ENCODE measurements at regions not wholly inside any gene's neighbourhood (a gene's known extent, or its start where the extent isn't known, plus 50 kb on each side); places are given as distances from the start of the nearest gene placed in this dataset.

- Histone ChIP-seq H3K36me3 (no peaks in the 10 kb centered on the region), H3K4me3 (no peak overlapping the region), H3K27me3 (no peaks in the 10 kb centered on the region), H3K27ac (no peak overlapping the region), H3K9me3 (no peaks in the 10 kb centered on the region), H3K4me1 (no peaks in the 10 kb centered on the region)
- DNase-seq (ENCODE audit: extremely low spot score in 2 of 2), result no peak
- no peak for TF ChIP-seq POLR2A (IDR thresholded peaks at IDR 0.05)
- no peak for TF ChIP-seq POLR2AphosphoS5 (IDR thresholded peaks at IDR 0.05; ENCODE audit: insufficient read depth in 1 of 2, low read depth in 1 of 2)
- TF ChIP-seq, protein P1, sequence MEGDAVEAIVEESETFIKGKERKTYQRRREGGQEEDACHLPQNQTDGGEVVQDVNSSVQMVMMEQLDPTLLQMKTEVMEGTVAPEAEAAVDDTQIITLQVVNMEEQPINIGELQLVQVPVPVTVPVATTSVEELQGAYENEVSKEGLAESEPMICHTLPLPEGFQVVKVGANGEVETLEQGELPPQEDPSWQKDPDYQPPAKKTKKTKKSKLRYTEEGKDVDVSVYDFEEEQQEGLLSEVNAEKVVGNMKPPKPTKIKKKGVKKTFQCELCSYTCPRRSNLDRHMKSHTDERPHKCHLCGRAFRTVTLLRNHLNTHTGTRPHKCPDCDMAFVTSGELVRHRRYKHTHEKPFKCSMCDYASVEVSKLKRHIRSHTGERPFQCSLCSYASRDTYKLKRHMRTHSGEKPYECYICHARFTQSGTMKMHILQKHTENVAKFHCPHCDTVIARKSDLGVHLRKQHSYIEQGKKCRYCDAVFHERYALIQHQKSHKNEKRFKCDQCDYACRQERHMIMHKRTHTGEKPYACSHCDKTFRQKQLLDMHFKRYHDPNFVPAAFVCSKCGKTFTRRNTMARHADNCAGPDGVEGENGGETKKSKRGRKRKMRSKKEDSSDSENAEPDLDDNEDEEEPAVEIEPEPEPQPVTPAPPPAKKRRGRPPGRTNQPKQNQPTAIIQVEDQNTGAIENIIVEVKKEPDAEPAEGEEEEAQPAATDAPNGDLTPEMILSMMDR (IDR thresholded peaks at IDR 0.05), result no peak
- intact Hi-C loops (cut with DNase I), result no loop called here
Measured at GRCh38 chr6:90435207-90435899, 138.7 kb upstream of the BACH2 start.

GRCh38 chr6:90434094-90434493 is 137.5 kb upstream of the BACH2 start:
- Histone ChIP-seq H3K36me3 (no peaks in the 10 kb centered on the region), H3K9me3 (no peaks in the 10 kb centered on the region), H3K27me3 (no peaks in the 10 kb centered on the region), H3K4me3 (no peak overlapping the region), H3K4me1 (no peaks in the 10 kb centered on the region), H3K27ac (no peak overlapping the region)
- intact Hi-C loops (cut with DNase I), result no loop called here
- DNase-seq (ENCODE audit: extremely low spot score in 2 of 2), result no peak
- TF ChIP-seq POLR2AphosphoS5 (IDR thresholded peaks at IDR 0.05; ENCODE audit: insufficient read depth in 1 of 2, low read depth in 1 of 2), result no peak
- TF ChIP-seq POLR2A (IDR thresholded peaks at IDR 0.05), result no peak
- TF ChIP-seq, protein P1 (IDR thresholded peaks at IDR 0.05), result no peak

DNA sequence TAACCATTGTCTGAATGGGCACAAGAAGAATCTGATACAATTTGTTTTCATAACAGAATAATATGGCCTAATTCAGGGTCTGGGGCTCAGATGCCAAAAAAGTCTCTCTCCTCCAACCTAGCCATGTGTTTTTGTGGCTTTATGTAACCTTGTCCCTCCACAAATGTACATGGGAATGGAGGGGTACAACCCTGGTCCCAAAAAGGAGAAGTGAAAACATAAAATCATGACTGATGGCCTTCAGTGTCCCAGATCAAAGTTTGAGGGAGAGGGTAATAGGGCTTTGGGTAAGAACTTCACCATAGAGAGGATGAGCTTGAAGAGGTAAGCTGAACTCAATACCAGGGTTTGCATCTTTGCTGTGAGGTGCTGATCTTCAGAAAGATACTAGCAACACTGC is 136.3 kb upstream of the BACH2 start:
- no peaks in the 10 kb centered on the region for H3K9me3 ChIP-seq
- intact Hi-C loops (cut with DNase I), result no loop called here
- TF ChIP-seq POLR2A (IDR thresholded peaks at IDR 0.05) (no peak), POLR2AphosphoS5 (IDR thresholded peaks at IDR 0.05; ENCODE audit: insufficient read depth in 1 of 2, low read depth in 1 of 2) (no peak)
- TF ChIP-seq, protein P1 (IDR thresholded peaks at IDR 0.05), result no peak
- H3K27ac ChIP-seq, result no peak overlapping the region
- H3K4me1 ChIP-seq, result no peaks in the 10 kb centered on the region
- DNase-seq (ENCODE audit: extremely low spot score in 2 of 2), result no peak
- H3K4me3 ChIP-seq, result no peak overlapping the region
- H3K36me3 ChIP-seq, result no peaks in the 10 kb centered on the region
- H3K27me3 ChIP-seq, result no peaks in the 10 kb centered on the region

- TF ChIP-seq POLR2A (IDR thresholded peaks at IDR 0.05) (no peak), POLR2AphosphoS5 (IDR thresholded peaks at IDR 0.05; ENCODE audit: insufficient read depth in 1 of 2, low read depth in 1 of 2) (no peak)
- TF ChIP-seq, protein P1 (IDR thresholded peaks at IDR 0.05), result no peak
- H3K27me3 ChIP-seq, result no peaks in the 10 kb centered on the region
- no peaks in the 10 kb centered on the region for H3K36me3 ChIP-seq
- DNase-seq (ENCODE audit: extremely low spot score in 2 of 2), result no peak
- H3K4me3 ChIP-seq, result no peak overlapping the region
- H3K9me3 ChIP-seq, result no peaks in the 10 kb centered on the region
- H3K4me1 ChIP-seq, result no peaks in the 10 kb centered on the region
- intact Hi-C loops (cut with DNase I), result no loop called here
- no peak overlapping the region for H3K27ac ChIP-seq
Measured at GRCh38 chr6:90432041-90432775, 135.6 kb upstream of the BACH2 start.

DNA sequence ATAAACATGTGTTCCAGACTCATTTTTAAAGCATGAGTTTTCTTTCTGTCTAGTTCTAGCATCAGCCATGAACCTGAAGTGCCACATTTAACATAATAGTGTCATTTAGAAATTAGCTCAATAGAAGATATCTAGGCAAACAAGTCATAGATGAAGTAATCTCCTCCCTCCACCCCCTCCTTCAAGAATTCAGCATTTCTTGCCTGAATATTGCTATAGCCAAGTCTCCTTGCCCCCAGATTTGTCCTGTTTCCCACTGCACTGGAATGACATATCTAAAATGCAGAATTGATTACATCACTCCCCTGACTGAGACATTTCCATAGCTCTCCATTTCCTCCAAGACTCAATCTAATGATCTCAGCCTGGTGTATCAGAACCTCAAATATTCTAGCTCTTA is 134.9 kb upstream of the BACH2 start:
- no peaks in the 10 kb centered on the region for H3K27me3 ChIP-seq
- intact Hi-C loops (cut with DNase I), result no loop called here
- H3K9me3 ChIP-seq, result no peaks in the 10 kb centered on the region
- no peak overlapping the region for H3K27ac ChIP-seq
- H3K4me3 ChIP-seq, result no peak overlapping the region
- no peak for TF ChIP-seq POLR2A (IDR thresholded peaks at IDR 0.05)
- TF ChIP-seq, protein P1 (IDR thresholded peaks at IDR 0.05), result no peak
- no peaks in the 10 kb centered on the region for H3K4me1 ChIP-seq
- DNase-seq (ENCODE audit: extremely low spot score in 2 of 2), result no peak
- no peaks in the 10 kb centered on the region for H3K36me3 ChIP-seq
